Daoy (cell line): ENCODE measurements at regions not wholly inside any gene's neighbourhood (a gene's known extent, or its start where the extent isn't known, plus 50 kb on each side); places are given as distances from the start of the nearest gene placed in this dataset.
"Not testable (repeated sequence)": the region's sequence is repeated elsewhere in the genome, so short reads cannot be mapped to it uniquely, and the experiment has no call there.

Experiments used
- DNase-seq: peaks from one replicate; pipeline ENCODE4 v3.0.0-alpha.2; 2015; ENCODE audit warnings: low read depth

- DNase-seq: no peak
These were observed 363.8 kb upstream of the MTNR1B start for GRCh38 chr11:92605667-92606066.

GRCh38 chr11:92607969-92608722, 361.3 kb upstream of the MTNR1B start:
- no peak for DNase-seq

DNA sequence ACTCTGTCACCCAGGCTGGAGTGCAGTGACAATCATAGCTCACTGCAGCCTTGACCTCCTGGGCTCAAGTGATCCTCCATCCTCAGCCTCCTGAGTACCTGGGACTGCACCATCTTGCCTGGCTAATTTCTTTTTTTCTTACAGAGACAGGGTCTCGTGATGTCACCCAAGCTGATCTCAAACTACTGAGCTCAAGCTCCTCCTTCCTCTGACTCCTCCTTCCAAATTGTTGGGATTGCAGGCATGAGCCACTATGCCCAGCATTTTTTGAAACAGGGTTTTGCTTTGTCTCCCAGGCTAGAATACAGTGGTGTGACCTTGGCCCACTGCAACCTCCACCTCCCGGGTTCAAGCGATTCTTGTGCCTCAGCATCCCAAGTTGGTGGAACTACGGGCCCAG, 358.3 kb upstream of the MTNR1B start:
- no peak for DNase-seq

- not testable (repeated sequence) for DNase-seq
These were observed 351.4 kb upstream of the MTNR1B start for GRCh38 chr11:92618020-92618419.

DNA sequence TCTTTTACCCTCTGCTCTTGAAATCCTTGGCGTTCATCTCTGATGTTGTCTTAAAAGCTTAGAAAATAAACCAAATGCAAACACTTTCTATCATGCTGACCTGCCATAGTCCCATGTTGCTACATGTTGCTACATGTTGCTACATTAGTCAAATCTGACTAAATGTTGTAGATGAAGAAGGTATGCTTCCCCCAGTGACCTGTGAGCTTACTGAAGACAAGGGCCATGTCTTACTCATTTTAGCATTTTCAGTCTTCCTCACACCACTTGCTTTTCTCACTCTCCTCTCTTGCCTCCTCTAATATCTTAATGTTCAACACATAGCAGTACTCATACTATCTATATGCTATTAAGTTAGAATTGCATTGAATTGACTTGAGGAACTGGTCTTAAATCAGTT, 346.4 kb upstream of the MTNR1B start:
- DNase-seq: no peak

DNA sequence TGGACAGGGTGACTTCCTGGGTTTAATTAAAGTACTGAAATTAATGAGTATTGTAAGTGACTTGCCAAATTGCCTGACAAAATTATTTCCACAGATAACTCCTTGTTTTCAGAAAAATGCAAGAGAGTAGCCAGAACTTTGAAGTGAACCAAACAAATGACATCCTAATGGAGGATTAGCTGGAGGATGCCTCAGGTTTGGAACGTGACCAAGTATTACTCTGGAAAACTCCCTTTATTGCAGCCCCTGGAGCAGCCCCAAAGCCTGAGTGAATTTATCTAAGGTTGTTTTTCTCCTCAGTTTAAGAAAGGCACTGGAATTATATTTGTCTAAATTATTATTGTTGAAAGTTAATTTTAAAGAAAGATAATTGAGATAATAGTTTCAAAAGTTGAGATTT, 343.6 kb upstream of the MTNR1B start:
- no peak for DNase-seq

GRCh38 chr11:92626624-92627023, 342.8 kb upstream of the MTNR1B start:
- DNase-seq: no peak

GRCh38 chr11:92627615-92628256, 341.7 kb upstream of the MTNR1B start:
- peak; percentile 72 for DNase-seq

DNA sequence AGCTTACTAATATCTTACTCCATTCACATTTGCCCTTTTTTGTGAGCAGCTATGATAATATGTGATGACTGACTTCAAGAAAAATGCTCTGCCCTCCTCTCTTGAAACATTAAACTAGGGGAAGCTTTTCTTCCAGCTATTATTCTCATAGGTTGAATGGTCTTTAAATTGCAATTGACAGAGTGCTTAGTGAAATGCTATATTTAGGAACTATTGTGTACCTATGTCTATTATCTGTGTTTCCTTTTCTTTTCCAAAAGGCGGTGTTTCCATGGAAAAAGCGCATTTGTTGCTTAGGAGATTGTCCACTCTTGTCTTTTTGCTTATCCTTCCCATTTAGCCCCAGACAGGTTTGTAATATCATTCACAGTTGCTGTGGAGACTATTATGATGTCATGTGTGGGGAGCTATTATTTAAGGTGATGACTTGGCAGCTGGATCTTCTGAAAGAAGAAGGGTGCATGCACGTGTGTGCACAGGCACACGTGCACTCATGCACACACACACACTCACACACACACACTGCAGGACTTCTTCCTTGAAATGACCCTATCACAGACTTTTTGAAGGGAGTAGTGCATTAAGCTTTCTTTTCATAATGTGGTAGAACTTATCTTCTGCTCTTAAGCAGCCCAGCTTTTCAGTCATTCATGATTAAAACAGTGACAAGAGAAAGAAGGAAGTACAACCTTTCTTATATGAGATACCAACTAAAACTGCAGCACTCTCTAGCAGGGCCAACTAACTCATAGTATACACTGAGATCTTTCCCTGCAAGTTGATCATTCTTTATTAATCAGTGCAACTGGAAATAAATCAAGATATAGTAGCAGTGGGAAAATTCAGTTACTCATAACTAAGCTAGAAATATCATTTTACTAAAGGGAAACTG, 340.8 kb upstream of the MTNR1B start:
- peak; percentile 8 for DNase-seq

GRCh38 chr11:92632495-92632894, 337.0 kb upstream of the MTNR1B start:
- no peak for DNase-seq

DNA sequence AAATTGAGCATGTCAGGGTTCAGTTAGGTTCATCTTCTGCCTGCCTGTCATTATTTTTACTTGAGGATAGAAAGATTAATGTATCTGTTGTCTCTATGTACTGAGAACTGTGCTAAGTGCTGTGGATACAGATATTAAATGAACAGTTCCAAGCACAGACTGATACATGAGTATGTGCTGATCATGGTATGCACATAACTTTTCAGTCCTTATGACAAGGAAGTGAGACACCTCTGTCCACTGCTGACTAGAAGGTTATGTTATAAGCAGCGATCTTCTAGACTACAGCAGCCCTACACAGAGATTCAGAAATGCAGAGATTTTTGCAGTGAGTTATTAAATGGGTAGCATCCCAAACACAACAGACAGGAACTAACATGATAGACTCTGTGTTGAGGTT, 335.6 kb upstream of the MTNR1B start:
- DNase-seq: no peak

DNA sequence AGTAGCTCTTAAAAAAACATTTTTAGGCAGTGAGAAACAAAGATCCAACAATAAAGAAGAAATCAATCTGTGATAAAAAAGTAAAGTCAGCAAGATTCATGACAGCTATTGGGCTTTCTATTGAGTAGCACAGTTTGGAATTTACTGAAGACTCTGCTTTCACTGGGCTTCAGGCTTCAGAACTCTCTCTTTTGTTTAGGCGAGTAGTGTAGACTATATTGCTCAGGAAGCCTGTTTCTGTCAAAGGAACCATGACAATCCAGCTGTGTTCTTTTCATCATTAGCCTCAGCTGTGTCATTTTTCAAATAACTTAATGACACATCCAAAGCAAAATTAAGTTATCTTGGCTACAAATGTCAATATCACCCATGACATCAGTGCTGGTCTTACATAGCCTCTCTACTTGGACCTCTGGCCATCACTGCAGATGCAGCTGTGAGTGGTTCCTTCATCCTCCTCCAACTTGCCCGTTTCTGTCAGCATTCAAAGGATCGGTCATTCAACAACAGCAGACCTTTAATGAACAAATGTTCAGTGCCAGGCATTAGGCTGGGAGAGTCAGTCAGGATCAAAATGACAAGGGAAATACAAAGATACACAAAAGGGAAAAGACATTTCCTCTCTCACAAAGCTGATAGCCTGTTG, 332.8 kb upstream of the MTNR1B start:
- DNase-seq: no peak

DNA sequence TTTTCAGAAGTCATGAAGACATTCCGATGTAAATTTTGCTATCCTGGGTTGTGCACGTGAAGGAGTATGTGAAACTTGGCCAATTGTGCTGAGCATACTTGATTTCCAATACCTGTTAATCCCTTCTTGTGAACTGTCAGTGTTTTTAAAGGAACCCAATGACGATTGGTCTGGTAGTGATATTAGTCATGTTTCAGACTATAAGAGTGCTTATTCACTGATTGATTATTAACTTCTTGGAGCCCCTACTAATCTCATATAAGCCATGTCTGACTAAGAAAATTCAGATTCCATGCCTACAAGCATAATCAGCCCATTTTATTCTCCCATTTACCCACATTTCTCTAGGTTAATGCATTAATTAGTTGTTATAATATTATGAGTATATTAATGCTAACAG, 330.8 kb upstream of the MTNR1B start:
- DNase-seq: no peak

DNA sequence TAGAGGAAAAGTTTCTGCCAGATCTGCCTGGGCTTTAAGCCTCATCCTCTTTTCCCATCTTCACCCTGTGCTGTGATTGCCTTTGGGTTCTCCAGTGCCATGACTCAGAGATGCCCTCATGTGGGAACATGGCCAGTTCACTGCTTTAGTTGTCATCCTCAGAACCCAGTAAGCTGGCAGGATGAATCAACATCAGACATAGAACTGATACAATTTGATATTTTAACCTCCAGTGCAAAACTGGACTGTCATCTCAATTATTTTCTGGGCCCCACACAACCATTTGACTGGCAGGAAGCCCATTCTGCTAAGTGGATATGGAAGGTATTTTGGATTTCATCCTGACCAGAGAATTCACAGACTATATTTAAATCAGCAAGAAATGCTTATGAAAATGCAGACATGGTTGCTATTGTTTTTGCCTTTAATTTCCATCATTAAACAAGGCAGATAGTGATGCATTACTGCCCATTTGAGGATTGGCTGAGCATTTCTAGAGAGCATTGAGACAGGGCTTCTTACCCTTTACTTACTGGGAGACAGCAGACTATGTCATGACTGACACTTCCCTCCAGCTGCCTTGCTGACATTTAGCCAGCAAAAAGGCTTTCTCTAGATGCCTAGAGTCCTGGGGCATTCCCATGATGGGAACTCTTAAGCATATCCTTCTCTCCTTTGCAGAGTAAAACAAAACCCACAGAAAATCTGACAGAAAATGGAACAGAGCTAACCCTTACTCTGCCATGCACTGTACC, 327.1 kb upstream of the MTNR1B start:
- DNase-seq: peak; percentile 22

- no peak for DNase-seq
These were observed 325.6 kb upstream of the MTNR1B start for GRCh38 chr11:92643827-92644226.

DNA sequence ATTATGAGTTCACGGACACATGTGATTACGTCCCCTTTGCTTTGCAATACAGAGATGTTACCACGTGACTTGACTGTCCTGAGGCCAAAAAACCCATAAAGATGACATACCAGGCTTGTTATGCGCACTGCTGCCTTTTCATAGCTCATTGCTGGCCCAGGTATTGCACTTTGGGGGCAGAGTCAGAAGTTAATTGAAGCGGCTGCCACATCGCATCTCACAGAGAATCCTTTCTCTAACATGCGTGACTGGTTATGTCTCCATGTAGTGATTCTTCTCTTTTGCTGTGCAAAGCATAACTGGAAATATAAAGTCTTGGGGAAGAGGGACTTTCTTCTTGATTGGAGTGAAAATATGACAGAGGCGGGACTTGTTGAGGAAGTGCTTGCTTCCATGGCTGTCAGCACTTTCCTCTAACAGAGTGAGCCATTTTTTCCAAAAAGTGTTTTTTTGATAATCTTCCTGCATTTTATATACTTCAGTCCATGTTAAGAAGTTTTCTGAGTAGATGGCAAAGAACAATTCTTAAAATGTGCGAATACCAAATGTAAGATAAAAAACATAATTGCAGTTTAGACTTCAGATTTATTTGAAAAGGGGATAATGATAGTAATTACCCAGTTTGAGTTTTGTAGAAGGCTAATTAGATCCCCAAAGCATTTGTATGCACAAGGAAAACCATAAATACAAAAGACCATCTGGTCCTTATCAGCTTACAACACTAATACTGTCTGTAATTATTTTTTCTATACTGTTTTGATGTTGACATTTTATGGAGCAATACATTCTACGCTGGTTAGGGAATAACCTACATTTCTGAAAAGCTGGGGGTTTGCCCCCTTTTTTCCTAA, 324.6 kb upstream of the MTNR1B start:
- no peak for DNase-seq

- no peak for DNase-seq
These were observed 318.3 kb upstream of the MTNR1B start for GRCh38 chr11:92651159-92651558.

DNA sequence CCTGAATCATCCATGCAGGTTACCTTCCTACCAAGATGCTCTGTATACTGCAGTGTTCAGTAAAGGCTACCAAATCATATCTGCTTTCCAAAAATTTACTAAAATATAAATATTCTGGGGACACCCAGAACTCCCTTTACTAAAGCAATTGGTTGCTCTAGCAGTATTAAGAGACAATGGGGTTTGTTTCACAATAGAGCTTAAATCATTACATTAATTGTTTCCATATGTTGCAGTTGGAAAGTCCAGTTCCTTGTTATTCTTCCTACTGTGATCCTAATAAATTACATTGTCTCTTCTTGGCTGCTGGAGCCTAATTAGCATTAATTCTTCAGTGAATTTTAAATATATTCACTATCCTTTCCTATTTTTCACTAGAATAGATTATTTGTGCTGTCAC, 316.0 kb upstream of the MTNR1B start:
- DNase-seq: no peak

DNA sequence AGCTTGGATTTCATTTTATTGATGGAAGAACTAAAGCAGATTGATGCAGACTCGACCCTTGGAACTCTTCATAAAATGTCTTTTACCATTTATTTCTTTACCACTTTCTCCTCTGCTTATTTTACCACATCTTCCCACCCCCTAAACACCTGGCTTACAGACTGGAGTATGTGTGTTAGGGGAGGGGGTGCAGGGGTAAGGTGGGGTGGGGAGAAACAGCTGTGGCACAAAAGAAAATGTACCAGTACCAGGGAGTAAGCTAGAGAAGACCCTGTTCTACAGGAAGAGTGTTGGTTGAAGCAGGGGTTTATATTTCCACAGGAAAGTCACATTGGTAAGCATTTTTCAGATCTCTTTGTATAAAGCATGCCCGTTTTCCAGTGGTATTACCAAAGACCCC, 312.7 kb upstream of the MTNR1B start:
- DNase-seq: no peak

GRCh38 chr11:92657226-92657625, 312.2 kb upstream of the MTNR1B start:
- no peak for DNase-seq
